H1 (cell line): ENCODE measurements at regions not wholly inside any gene's neighbourhood (a gene's known extent, or its start where the extent isn't known, plus 50 kb on each side); places are given as distances from the start of the nearest gene placed in this dataset.

Experiments
- CTCF ChIA-PET: fragments of 300-600 bp; sonication (Branson Sonifier 250); formaldehyde crosslinking; loops from one replicate; lab custom pipeline; 2021; ENCODE audit not compliant: partially characterized antibody; lab: Charles Lee
- POLR2A ChIA-PET: fragments of 300-600 bp; sonication (Branson Sonifier 250); formaldehyde crosslinking; loops from one replicate; lab custom pipeline; 2021; ENCODE audit warnings: inconsistent platforms; ENCODE audit not compliant: partially characterized antibody; lab: Charles Lee
- DNase-seq, 2 experiments: peaks; one replicate each; pipeline versions ENCODE4 v3.0.0 to v3.0.0-alpha.2; 2010 to 2022; ENCODE audit warnings: low spot score in 2 of 2, low read depth in 1 of 2, mixed read lengths in 1 of 2
- FAIRE-seq: peaks from 2 replicates; lab custom pipeline; 2011; peaks lifted over from hg19 to GRCh38; lab: Jason Lieb, UNC
- H2AFZ ChIP-seq: 2 replicates; pipeline ENCODE4 v1.8.1; 2012; ENCODE audit warnings: low read length, inconsistent platforms
- H2AK5ac ChIP-seq: 2 replicates; pipeline ENCODE4 v1.6.1; 2013; ENCODE audit warnings: low read depth, low read length
- H2BK120ac ChIP-seq: replicated peaks from 2 replicates; pipeline ENCODE3; 2013; ENCODE audit warnings: low read depth, low read length, inconsistent platforms
- H2BK12ac ChIP-seq: 2 replicates; pipeline ENCODE4 v1.6.1; 2013; ENCODE audit warnings: low read depth, low read length
- H2BK15ac ChIP-seq: 2 replicates; pipeline ENCODE4 v1.6.1; 2013; ENCODE audit warnings: low read length
- H2BK20ac ChIP-seq: 2 replicates; pipeline ENCODE4 v1.6.1; 2013; ENCODE audit warnings: low read length
- H2BK5ac ChIP-seq: 2 replicates; pipeline ENCODE4 v1.6.1; 2013; ENCODE audit warnings: low read depth, low read length
- H3K14ac ChIP-seq: 2 replicates; pipeline ENCODE4 v1.6.1; 2013; ENCODE audit warnings: inconsistent platforms; ENCODE audit not compliant: insufficient read length
- H3K18ac ChIP-seq: 2 replicates; pipeline ENCODE4 v1.6.1; 2013; ENCODE audit warnings: low read length; ENCODE audit errors: extremely low read depth
- H3K23ac ChIP-seq: 2 replicates; pipeline ENCODE4 v1.6.1; 2013; ENCODE audit warnings: inconsistent platforms; ENCODE audit not compliant: insufficient read length
- H3K23me2 ChIP-seq: 2 replicates; pipeline ENCODE4 v1.6.1; 2013; ENCODE audit warnings: low read depth, low read length
- H3K27ac ChIP-seq: 2 replicates; pipeline ENCODE4 v1.6.1; 2011; ENCODE audit warnings: low read depth, low read length, inconsistent platforms
- H3K27me3 ChIP-seq, 4 experiments: replicated peaks in 1 of 4; 1 replicate in 1 of 4; 2 replicates in 3 of 4; pipeline versions ENCODE4 v1.6.1 to v1.8.1; 2011 to 2013; ENCODE audit warnings: low read length in 3 of 4, mild to moderate bottlenecking in 3 of 4, inconsistent platforms in 2 of 4, mixed read lengths in 2 of 4, moderate library complexity in 1 of 4; ENCODE audit not compliant: control insufficient read depth in 3 of 4, insufficient read depth in 3 of 4; ENCODE audit errors: extremely low read depth in 1 of 4
- H3K36me3 ChIP-seq, 4 experiments: 2 replicates each; pipeline versions ENCODE4 v1.6.1 to v1.8.1; 2011 to 2013; ENCODE audit warnings: mild to moderate bottlenecking in 4 of 4, low read length in 3 of 4, moderate library complexity in 2 of 4, control low read depth in 1 of 4, inconsistent platforms in 1 of 4; ENCODE audit not compliant: insufficient read depth in 4 of 4, control insufficient read depth in 2 of 4
- H3K4ac ChIP-seq: replicated peaks from 2 replicates; pipeline ENCODE3; 2013; ENCODE audit warnings: low read length, low read depth, mixed read lengths, inconsistent platforms; ENCODE audit not compliant: insufficient read length
- H3K4me1 ChIP-seq, 4 experiments: replicated peaks in 1 of 4; 1 replicate in 1 of 4; 2 replicates in 3 of 4; pipeline versions ENCODE4 v1.6.1 to v1.8.1; 2011 to 2013; ENCODE audit warnings: low read length in 3 of 4, inconsistent platforms in 2 of 4, mixed read lengths in 1 of 4; ENCODE audit not compliant: insufficient read depth in 4 of 4, control insufficient read depth in 3 of 4
- H3K4me2 ChIP-seq, 2 experiments: 2 replicates each; pipeline versions ENCODE4 v1.6.1 to v1.8.1; 2011 to 2013; ENCODE audit warnings: low read depth in 2 of 2, low read length in 2 of 2, control low read depth in 1 of 2, inconsistent platforms in 1 of 2, mild to moderate bottlenecking in 1 of 2; ENCODE audit not compliant: insufficient read depth in 1 of 2
- H3K4me3 ChIP-seq, 4 experiments: fragments of 200-600, 300-600 bp in 1 of 4; sonication (generic), shearing (Covaris generic), sonication (Bioruptor Twin) in 1 of 4; 2 replicates each; pipeline versions ENCODE4 v1.5.1 to v1.8.1; 2011 to 2016; ENCODE audit warnings: low read length in 4 of 4, low read depth in 3 of 4, control low read depth in 2 of 4, inconsistent platforms in 2 of 4, mild to moderate bottlenecking in 2 of 4, mixed read lengths in 1 of 4, moderate library complexity in 1 of 4; ENCODE audit not compliant: insufficient read depth in 2 of 4; ENCODE audit errors: extremely low read depth in 1 of 4
- H3K56ac ChIP-seq: replicated peaks from 2 replicates; pipeline ENCODE3; 2013; ENCODE audit warnings: low read depth, mild to moderate bottlenecking, mixed read lengths, low read length, inconsistent platforms; ENCODE audit not compliant: insufficient read length
- H3K79me1 ChIP-seq: 2 replicates; pipeline ENCODE4 v1.6.1; 2013; ENCODE audit warnings: low read depth, low read length, control low read depth
- H3K79me2 ChIP-seq, 2 experiments: 2 replicates each; pipeline versions ENCODE4 v1.6.1 to v1.8.1; 2012 to 2013; ENCODE audit warnings: low read length in 2 of 2, mild to moderate bottlenecking in 2 of 2, inconsistent platforms in 1 of 2; ENCODE audit not compliant: insufficient read depth in 2 of 2, control insufficient read depth in 1 of 2
- H3K9ac ChIP-seq, 4 experiments: replicated peaks in 1 of 4; 1 replicate in 1 of 4; 2 replicates in 3 of 4; pipeline versions ENCODE4 v1.6.1 to v1.8.1; 2011 to 2013; ENCODE audit warnings: low read depth in 3 of 4, low read length in 3 of 4, control low read depth in 2 of 4, mild to moderate bottlenecking in 2 of 4, moderate library complexity in 2 of 4, inconsistent platforms in 1 of 4; ENCODE audit errors: extremely low read depth in 1 of 4
- H3K9me3 ChIP-seq, 2 experiments: 2 replicates each; pipeline versions ENCODE4 v1.6.1 to v1.8.1; 2012 to 2013; ENCODE audit warnings: mild to moderate bottlenecking in 2 of 2, moderate library complexity in 2 of 2, control low read depth in 1 of 2, inconsistent platforms in 1 of 2, low read depth in 1 of 2, low read length in 1 of 2, mixed read lengths in 1 of 2; ENCODE audit not compliant: insufficient read depth in 2 of 2
- H4K20me1 ChIP-seq, 2 experiments: replicated peaks in 1 of 2; 2 replicates each; pipeline versions ENCODE3 to v1.8.1; 2011 to 2013; ENCODE audit warnings: inconsistent platforms in 2 of 2, low read length in 2 of 2, mild to moderate bottlenecking in 1 of 2; ENCODE audit not compliant: insufficient read depth in 2 of 2, control insufficient read depth in 1 of 2
- H4K5ac ChIP-seq: 2 replicates; pipeline ENCODE4 v1.6.1; 2013; ENCODE audit warnings: low read length, low read depth, mixed read lengths, inconsistent platforms; ENCODE audit not compliant: insufficient read length
- H4K8ac ChIP-seq: 2 replicates; pipeline ENCODE4 v1.8.0; 2013; ENCODE audit warnings: mild to moderate bottlenecking, moderate library complexity, low read length, inconsistent platforms; ENCODE audit not compliant: insufficient read depth; ENCODE audit errors: extremely low read depth
- H4K91ac ChIP-seq: replicated peaks from 2 replicates; pipeline ENCODE3; 2013; ENCODE audit warnings: low read length, mixed read lengths, inconsistent platforms; ENCODE audit not compliant: insufficient read length
- NANOG ChIP-seq: IDR thresholded peaks from 2 replicates; pipeline ENCODE4 v1.6.1; 2011; ENCODE audit warnings: low read length, low read depth, mild to moderate bottlenecking, inconsistent platforms; ENCODE audit not compliant: insufficient read depth, poor library complexity, severe bottlenecking
- POU5F1 ChIP-seq: IDR thresholded peaks from 2 replicates; pipeline ENCODE4 v1.6.1; 2011; ENCODE audit warnings: low read depth, mild to moderate bottlenecking, low read length, moderate library complexity
- SIRT6 ChIP-seq: IDR thresholded peaks from one replicate; pipeline ENCODE4 v1.7.1; 2012; ENCODE audit warnings: low read length, inconsistent platforms
- SP1 ChIP-seq: IDR thresholded peaks from 2 replicates; pipeline ENCODE4 v1.6.1; 2011; ENCODE audit warnings: low read depth, low read length
- SP2 ChIP-seq: IDR thresholded peaks from 2 replicates; pipeline ENCODE4 v1.6.1; 2012; ENCODE audit warnings: mild to moderate bottlenecking, low read length, inconsistent platforms
- SRF ChIP-seq: IDR thresholded peaks from 2 replicates; pipeline ENCODE4 v1.6.1; 2011; ENCODE audit warnings: mild to moderate bottlenecking, low read depth, low read length, moderate library complexity
- TAF1 ChIP-seq: IDR thresholded peaks from 2 replicates; pipeline ENCODE4 v1.6.1; 2011; ENCODE audit warnings: mild to moderate bottlenecking, low read depth, low read length
- WGBS, 2 experiments: shearing (Covaris generic) in 1 of 2; methylation state at CpG; one replicate each; pipeline versions ENCODE4 v1.1.6 to v1.1.7; 2013 to 2015; ENCODE audit warnings: low lambda C conversion rate in 2 of 2, mixed read lengths in 2 of 2, inconsistent platforms in 1 of 2, low coverage in 1 of 2, missing lambda C conversion rate in 1 of 2; ENCODE audit not compliant: insufficient replicate concordance in 2 of 2, insufficient coverage in 1 of 2, insufficient read length in 1 of 2; ENCODE audit errors: extremely low coverage in 1 of 2, missing lambda C conversion rate in 1 of 2; 5-methylcytosine and 5-hydroxymethylcytosine counted together
- TF ChIP-seq, protein P1 (sequence below): IDR thresholded peaks from 2 replicates; pipeline ENCODE4 v1.6.1; 2011; ENCODE audit warnings: low read length, improper control_type of control experiment
- TF ChIP-seq, protein P2 (sequence below): IDR thresholded peaks from 2 replicates; pipeline ENCODE4 v1.6.1; 2012; ENCODE audit warnings: inconsistent platforms
- TF ChIP-seq, protein P3 (sequence below): IDR thresholded peaks from 2 replicates; pipeline ENCODE4 v1.6.1; 2012; ENCODE audit warnings: low read length, inconsistent platforms

DNA sequence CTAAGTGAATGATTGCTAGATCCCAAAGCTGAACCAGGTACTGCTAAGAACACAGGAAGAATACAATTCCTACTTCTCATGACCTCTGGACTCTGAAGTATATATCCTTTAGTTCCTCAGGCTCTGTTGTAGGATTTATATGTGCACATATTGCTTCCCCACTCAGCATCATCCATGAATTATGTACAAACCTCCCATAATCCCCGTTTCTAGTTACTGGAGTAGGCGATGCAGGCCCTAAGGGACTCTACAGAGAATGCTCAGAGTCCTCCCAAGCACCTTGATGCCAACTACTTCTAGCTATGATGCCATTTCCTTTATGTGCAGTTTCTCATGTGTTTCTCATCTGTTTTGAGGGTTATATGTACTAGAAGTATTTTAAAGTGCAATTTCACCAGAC, 154.9 kb upstream of the EPHA7 start:
- 95% methylated on average over 2 of the region's 2 CpGs; no CpG with 5 or more reads in 1 of the 2 experiments for WGBS, 2 experiments
- Histone ChIP-seq H3K4ac (no peak overlapping the region), H3K27ac (no peak overlapping the region), H4K5ac (no peak overlapping the region), H3K9me3 (no peaks in the 10 kb centered on the region), H3K36me3 (no peaks in the 10 kb centered on the region), H3K14ac (no peak overlapping the region), H3K56ac (no peak overlapping the region), H2BK12ac (no peak overlapping the region), H2AFZ (no peak overlapping the region), H2BK120ac (no peak overlapping the region), H3K79me2 (no peaks in the 10 kb centered on the region), H3K4me3 (no peak overlapping the region), H3K27me3 (no peaks in the 10 kb centered on the region), H3K18ac (no peak overlapping the region), H4K20me1 (no peaks in the 10 kb centered on the region), H2BK5ac (no peak overlapping the region), H2BK15ac (no peak overlapping the region), H2AK5ac (no peak overlapping the region), H3K79me1 (no peaks in the 10 kb centered on the region), H4K91ac (no peak overlapping the region), H4K8ac (no peak overlapping the region), H3K23ac (no peak overlapping the region), H3K4me1 (no peaks in the 10 kb centered on the region), H3K4me2 (no peak overlapping the region), H3K23me2 (no peaks in the 10 kb centered on the region), H3K9ac (no peak overlapping the region), H2BK20ac (no peak overlapping the region)
- no peak for FAIRE-seq
- no peak for TF ChIP-seq NANOG
- no peak for TF ChIP-seq SP2
- TF ChIP-seq, protein P1, sequence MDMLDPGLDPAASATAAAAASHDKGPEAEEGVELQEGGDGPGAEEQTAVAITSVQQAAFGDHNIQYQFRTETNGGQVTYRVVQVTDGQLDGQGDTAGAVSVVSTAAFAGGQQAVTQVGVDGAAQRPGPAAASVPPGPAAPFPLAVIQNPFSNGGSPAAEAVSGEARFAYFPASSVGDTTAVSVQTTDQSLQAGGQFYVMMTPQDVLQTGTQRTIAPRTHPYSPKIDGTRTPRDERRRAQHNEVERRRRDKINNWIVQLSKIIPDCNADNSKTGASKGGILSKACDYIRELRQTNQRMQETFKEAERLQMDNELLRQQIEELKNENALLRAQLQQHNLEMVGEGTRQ, result no peak
- TF ChIP-seq SP1, result no peak
- TF ChIP-seq, protein P2, sequence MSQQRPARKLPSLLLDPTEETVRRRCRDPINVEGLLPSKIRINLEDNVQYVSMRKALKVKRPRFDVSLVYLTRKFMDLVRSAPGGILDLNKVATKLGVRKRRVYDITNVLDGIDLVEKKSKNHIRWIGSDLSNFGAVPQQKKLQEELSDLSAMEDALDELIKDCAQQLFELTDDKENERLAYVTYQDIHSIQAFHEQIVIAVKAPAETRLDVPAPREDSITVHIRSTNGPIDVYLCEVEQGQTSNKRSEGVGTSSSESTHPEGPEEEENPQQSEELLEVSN, result no peak
- TF ChIP-seq TAF1, result no peak
- TF ChIP-seq, protein P3, sequence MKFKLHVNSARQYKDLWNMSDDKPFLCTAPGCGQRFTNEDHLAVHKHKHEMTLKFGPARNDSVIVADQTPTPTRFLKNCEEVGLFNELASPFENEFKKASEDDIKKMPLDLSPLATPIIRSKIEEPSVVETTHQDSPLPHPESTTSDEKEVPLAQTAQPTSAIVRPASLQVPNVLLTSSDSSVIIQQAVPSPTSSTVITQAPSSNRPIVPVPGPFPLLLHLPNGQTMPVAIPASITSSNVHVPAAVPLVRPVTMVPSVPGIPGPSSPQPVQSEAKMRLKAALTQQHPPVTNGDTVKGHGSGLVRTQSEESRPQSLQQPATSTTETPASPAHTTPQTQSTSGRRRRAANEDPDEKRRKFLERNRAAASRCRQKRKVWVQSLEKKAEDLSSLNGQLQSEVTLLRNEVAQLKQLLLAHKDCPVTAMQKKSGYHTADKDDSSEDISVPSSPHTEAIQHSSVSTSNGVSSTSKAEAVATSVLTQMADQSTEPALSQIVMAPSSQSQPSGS, result no peak
- TF ChIP-seq POU5F1, result no peak
- no peak for TF ChIP-seq SIRT6
- TF ChIP-seq SRF, result no peak
- no peak for DNase-seq
- CTCF ChIA-PET, result interaction anchor here (0.8 kb wide), 1 partner anchor 18 kb away, joined by 3 read pairs; no protein-coding TSS in a partner anchor
- POLR2A ChIA-PET, result no interaction called here
